Hepatocyte (in vitro differentiated cells): ENCODE measurements at regions not wholly inside any gene's neighbourhood (a gene's known extent, or its start where the extent isn't known, plus 50 kb on each side); places are given as distances from the start of the nearest gene placed in this dataset.

ENCODE experiments used
- CTCF ChIP-seq: fragments of 200-600 bp; sonication (generic); IDR thresholded peaks from 2 replicates; pipeline ENCODE4 v1.5.1; 2016; ENCODE audit warnings: antibody characterized with exemption, mild to moderate bottlenecking; ENCODE audit not compliant: poor library complexity
- EZH2 ChIP-seq: fragments of 200-600 bp; sonication (generic); IDR thresholded peaks from 2 replicates; pipeline ENCODE4 v1.6.1; 2016; ENCODE audit warnings: antibody characterized with exemption, mild to moderate bottlenecking, borderline replicate concordance

GRCh38 chr20:20795721-20796120, 83.3 kb upstream of the RALGAPA2 start:
- TF ChIP-seq CTCF (no peak), EZH2 (no peak)
